ENCODE measurements at regions not wholly inside any gene's neighbourhood (a gene's known extent, or its start where the extent isn't known, plus 50 kb on each side); places are given as distances from the start of the nearest gene placed in this dataset.

DNA sequence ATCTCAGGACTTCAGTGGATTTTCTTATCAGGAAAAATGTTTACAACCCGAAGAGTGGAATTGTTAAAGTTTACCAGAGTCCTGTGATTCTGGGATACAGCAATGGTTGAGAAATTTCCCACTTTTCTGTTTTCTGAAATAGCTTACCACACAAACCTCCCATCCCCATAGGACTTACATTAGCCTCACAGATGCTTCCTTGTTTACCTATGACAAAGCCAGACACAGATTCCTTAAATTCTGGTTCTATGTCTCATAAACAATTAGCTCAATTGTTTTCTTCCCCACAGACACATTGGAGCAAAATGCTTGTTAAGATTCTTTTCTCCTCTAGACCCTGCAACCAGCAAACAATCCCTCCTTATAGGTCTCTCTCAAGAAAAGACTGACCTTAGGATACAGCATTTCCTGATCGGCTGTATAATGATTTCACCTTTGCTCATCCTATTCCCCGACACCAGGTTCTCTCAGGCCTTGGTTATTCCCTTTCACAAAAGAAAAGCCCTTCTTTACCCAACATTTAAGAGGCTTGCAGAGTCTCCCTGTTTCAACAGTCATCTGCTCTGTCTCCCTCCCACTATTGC is 886.2 kb downstream of the ARAP2 start:
- no peak for ATAC-seq
- TF ChIP-seq BACH2 (CRISPR knock-in tag; IDR thresholded peaks at IDR 0.05; ENCODE audit: borderline replicate concordance): no peak

DNA sequence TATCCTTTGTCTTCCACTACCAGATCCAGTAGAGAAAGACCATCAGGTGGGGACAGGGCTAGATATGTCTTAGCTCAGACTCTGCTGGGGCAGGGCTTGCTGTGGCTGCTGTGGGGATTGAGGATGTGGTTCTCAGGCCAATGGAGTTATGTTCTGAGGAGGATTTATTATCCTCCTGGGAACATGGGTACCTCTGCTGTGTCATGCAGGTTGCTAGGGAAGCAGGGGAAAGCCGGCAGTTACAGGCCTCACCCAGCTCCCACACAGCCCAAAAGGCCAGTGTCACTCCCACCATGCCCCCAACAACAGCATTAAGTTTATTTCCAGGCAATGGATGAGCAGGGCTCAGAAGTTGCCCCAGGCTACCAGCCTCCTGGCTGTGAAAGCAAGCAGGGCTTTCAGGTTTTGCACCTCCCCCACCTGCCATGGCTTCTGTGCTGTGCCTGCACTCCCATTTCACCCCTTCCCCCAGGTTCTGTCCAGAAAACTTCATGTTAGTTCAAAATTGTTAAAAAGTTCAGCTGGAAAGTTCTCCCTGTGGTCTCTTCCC is 879.9 kb downstream of the ARAP2 start:
- TF ChIP-seq PPARA (CRISPR knock-in tag; IDR thresholded peaks at IDR 0.05; ENCODE audit: borderline replicate concordance) (no peak), POU6F1 (CRISPR knock-in tag; IDR thresholded peaks at IDR 0.05; ENCODE audit: borderline replicate concordance, low read depth) (no peak), TCF4 (CRISPR knock-in tag; IDR thresholded peaks at IDR 0.05; ENCODE audit: borderline replicate concordance) (no peak), ZNF8 (CRISPR knock-in tag; IDR thresholded peaks at IDR 0.05) (no peak), ZFP3 (CRISPR knock-in tag; IDR thresholded peaks at IDR 0.05) (no peak), ARNTL (CRISPR knock-in tag; IDR thresholded peaks at IDR 0.05; ENCODE audit: borderline replicate concordance, low read depth) (no peak), CSDC2 (CRISPR knock-in tag; IDR thresholded peaks at IDR 0.05) (no peak), ZNF70 (CRISPR knock-in tag; IDR thresholded peaks at IDR 0.05) (no peak), ISL1 (CRISPR knock-in tag; IDR thresholded peaks at IDR 0.05) (no peak)
- TF ChIP-seq, protein P1, sequence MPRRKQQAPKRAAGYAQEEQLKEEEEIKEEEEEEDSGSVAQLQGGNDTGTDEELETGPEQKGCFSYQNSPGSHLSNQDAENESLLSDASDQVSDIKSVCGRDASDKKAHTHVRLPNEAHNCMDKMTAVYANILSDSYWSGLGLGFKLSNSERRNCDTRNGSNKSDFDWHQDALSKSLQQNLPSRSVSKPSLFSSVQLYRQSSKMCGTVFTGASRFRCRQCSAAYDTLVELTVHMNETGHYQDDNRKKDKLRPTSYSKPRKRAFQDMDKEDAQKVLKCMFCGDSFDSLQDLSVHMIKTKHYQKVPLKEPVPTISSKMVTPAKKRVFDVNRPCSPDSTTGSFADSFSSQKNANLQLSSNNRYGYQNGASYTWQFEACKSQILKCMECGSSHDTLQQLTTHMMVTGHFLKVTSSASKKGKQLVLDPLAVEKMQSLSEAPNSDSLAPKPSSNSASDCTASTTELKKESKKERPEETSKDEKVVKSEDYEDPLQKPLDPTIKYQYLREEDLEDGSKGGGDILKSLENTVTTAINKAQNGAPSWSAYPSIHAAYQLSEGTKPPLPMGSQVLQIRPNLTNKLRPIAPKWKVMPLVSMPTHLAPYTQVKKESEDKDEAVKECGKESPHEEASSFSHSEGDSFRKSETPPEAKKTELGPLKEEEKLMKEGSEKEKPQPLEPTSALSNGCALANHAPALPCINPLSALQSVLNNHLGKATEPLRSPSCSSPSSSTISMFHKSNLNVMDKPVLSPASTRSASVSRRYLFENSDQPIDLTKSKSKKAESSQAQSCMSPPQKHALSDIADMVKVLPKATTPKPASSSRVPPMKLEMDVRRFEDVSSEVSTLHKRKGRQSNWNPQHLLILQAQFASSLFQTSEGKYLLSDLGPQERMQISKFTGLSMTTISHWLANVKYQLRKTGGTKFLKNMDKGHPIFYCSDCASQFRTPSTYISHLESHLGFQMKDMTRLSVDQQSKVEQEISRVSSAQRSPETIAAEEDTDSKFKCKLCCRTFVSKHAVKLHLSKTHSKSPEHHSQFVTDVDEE (CRISPR knock-in tag; IDR thresholded peaks at IDR 0.05): no peak
- ATAC-seq: no peak

- ATAC-seq: no peak
- TF ChIP-seq GLIS3 (CRISPR knock-in tag; IDR thresholded peaks at IDR 0.05) (no peak), PPARA (CRISPR knock-in tag; IDR thresholded peaks at IDR 0.05; ENCODE audit: borderline replicate concordance) (no peak), PATZ1 (CRISPR knock-in tag; IDR thresholded peaks at IDR 0.05; ENCODE audit: borderline replicate concordance) (no peak), BACH2 (CRISPR knock-in tag; IDR thresholded peaks at IDR 0.05; ENCODE audit: borderline replicate concordance) (no peak), ZC3H10 (CRISPR knock-in tag; IDR thresholded peaks at IDR 0.05) (no peak), ESRRG (CRISPR knock-in tag; IDR thresholded peaks at IDR 0.05) (no peak), CSRNP3 (CRISPR knock-in tag; IDR thresholded peaks at IDR 0.05) (no peak), ZNF565 (CRISPR knock-in tag; conservative IDR thresholded peaks at IDR 0.05; ENCODE audit: low read depth) (no peak), ZFP30 (CRISPR knock-in tag; IDR thresholded peaks at IDR 0.05) (no peak), POU6F1 (CRISPR knock-in tag; IDR thresholded peaks at IDR 0.05; ENCODE audit: borderline replicate concordance, low read depth) (no peak), ISL1 (CRISPR knock-in tag; IDR thresholded peaks at IDR 0.05) (no peak), OSR1 (CRISPR knock-in tag; IDR thresholded peaks at IDR 0.05) (no peak), CREB5 (CRISPR knock-in tag; IDR thresholded peaks at IDR 0.05; ENCODE audit: low read depth) (no peak), ZNF70 (CRISPR knock-in tag; IDR thresholded peaks at IDR 0.05) (no peak)
- TF ChIP-seq, protein P1 (CRISPR knock-in tag; IDR thresholded peaks at IDR 0.05): no peak
Observed at GRCh38 chr4:35365186-35365585, 879.1 kb downstream of the ARAP2 start.

Data from SK-N-SH treated with all-trans-retinoic acid at 6 μM for 48 hours (cell line).